Caco-2 (cell line): ENCODE measurements at regions not wholly inside any gene's neighbourhood (a gene's known extent, or its start where the extent isn't known, plus 50 kb on each side); places are given as distances from the start of the nearest gene placed in this dataset.

Experiments
- BruUV-seq: library from RNA; stranded (reverse); fragments of 400-500 nt; replicated peaks from 2 replicates; lab custom pipeline; 2021; lab: Mats Ljungman, UMichigan
- CTCF ChIA-PET: fragments of 300-600 bp; sonication (Branson Sonifier 250); formaldehyde crosslinking; loops from one replicate; lab custom pipeline; 2022; ENCODE audit warnings: antibody characterized with exemption; lab: Charles Lee
- POLR2A ChIA-PET: fragments of 300-600 bp; sonication (Branson Sonifier 250); formaldehyde crosslinking; loops from one replicate; lab custom pipeline; 2022; ENCODE audit warnings: antibody characterized with exemption; lab: Charles Lee
- DNase-seq, 2 experiments: peaks; one replicate each; pipeline versions ENCODE4 v3.0.0 to v3.0.0-alpha.2; 2020 to 2022
- H3K27me3 ChIP-seq: replicated peaks from 2 replicates; pipeline ENCODE4 v1.6.0; 2011; ENCODE audit warnings: low read length; ENCODE audit not compliant: control insufficient read depth, insufficient read depth
- H3K36me3 ChIP-seq: 2 replicates; pipeline ENCODE4 v1.5.1; 2011; ENCODE audit warnings: low read length; ENCODE audit not compliant: control insufficient read depth, insufficient read depth
- H3K4me1 ChIP-seq: fragments of 250-450 bp; sonication (Bioruptor Pico); 2 replicates; pipeline ENCODE4 v1.5.1; 2020; ENCODE audit warnings: mild to moderate bottlenecking
- H3K4me3 ChIP-seq: 2 replicates; pipeline ENCODE4 v1.5.1; 2011; ENCODE audit warnings: low read depth, mild to moderate bottlenecking, control low read depth, low read length
- H3K9me3 ChIP-seq: fragments of 250-450 bp; sonication (Bioruptor Pico); 2 replicates; pipeline ENCODE4 v1.5.1; 2020; ENCODE audit warnings: mild to moderate bottlenecking, moderate library complexity
- H3K27ac Mint-ChIP-seq: one replicate; pipeline ENCODE4 v1.8.0; 2022; ENCODE audit warnings: mixed read lengths; ENCODE audit not compliant: unreplicated experiment
- H3K27me3 Mint-ChIP-seq: one replicate; pipeline ENCODE4 v1.8.0; 2022; ENCODE audit warnings: mixed read lengths; ENCODE audit not compliant: insufficient read depth, unreplicated experiment
- H3K36me3 Mint-ChIP-seq: one replicate; pipeline ENCODE4 v1.8.0; 2022; ENCODE audit warnings: mild to moderate bottlenecking, mixed read lengths; ENCODE audit not compliant: insufficient read depth, unreplicated experiment
- H3K4me1 Mint-ChIP-seq: one replicate; pipeline ENCODE4 v1.8.0; 2022; ENCODE audit warnings: low read depth, mixed read lengths; ENCODE audit not compliant: unreplicated experiment
- H3K4me3 Mint-ChIP-seq: one replicate; pipeline ENCODE4 v1.8.0; 2022; ENCODE audit warnings: mild to moderate bottlenecking, moderate library complexity, mixed read lengths; ENCODE audit not compliant: unreplicated experiment
- H3K9me3 Mint-ChIP-seq: one replicate; pipeline ENCODE4 v1.8.0; 2022; ENCODE audit warnings: mixed read lengths; ENCODE audit not compliant: unreplicated experiment
- CTCF ChIP-seq, 2 experiments: fragments of 200-600 bp in 1 of 2; IDR thresholded peaks; 1 replicate in 1 of 2; 2 replicates in 1 of 2; pipeline versions ENCODE4 v1.5.1 to v1.8.0; 2011 to 2022; ENCODE audit warnings: antibody characterized with exemption in 1 of 2, control low read depth in 1 of 2, inconsistent platforms in 1 of 2, low read depth in 1 of 2, low read length in 1 of 2, mild to moderate bottlenecking in 1 of 2, moderate library complexity in 1 of 2; ENCODE audit not compliant: insufficient read depth in 1 of 2, severe bottlenecking in 1 of 2, unreplicated experiment in 1 of 2
- intact Hi-C: fragments of 100-400 bp; cut with micrococcal nuclease; formaldehyde crosslinking; loops from one replicate; pipeline ENCODE4 v1.10.0; 2022; ENCODE audit not compliant: unreplicated experiment

GRCh38 chr12:73112035-73112816 lies 840.1 kb downstream of the TRHDE start:
- Histone ChIP-seq H3K9me3 (no peaks in the 10 kb centered on the region), H3K36me3 (no peaks in the 10 kb centered on the region), H3K27me3 (no peaks in the 10 kb centered on the region), H3K4me3 (no peak overlapping the region), H3K4me1 (no peaks in the 10 kb centered on the region)
- intact Hi-C loops = no loop called here
- Mint-ChIP-seq H3K4me3 (no peak overlapping the region), H3K4me1 (no peaks in the 10 kb centered on the region), H3K9me3 (no peaks in the 10 kb centered on the region), H3K27ac (no peak overlapping the region), H3K36me3 (no peaks in the 10 kb centered on the region), H3K27me3 (no peaks in the 10 kb centered on the region)
- no TSS peak for BruUV-seq
- TF ChIP-seq CTCF (IDR thresholded peaks at IDR 0.05; ENCODE audit: insufficient read depth in 1 of 2, low read depth in 1 of 2, low read length in 1 of 2, severe bottlenecking in 1 of 2, unreplicated experiment in 1 of 2) = no peak
- ChIA-PET POLR2A (no interaction called here), CTCF (no interaction called here)
- DNase-seq = no peak

- H3K4me3 Mint-ChIP-seq = no peak overlapping the region
- DNase-seq = no peak
- no peaks in the 10 kb centered on the region for H3K36me3 Mint-ChIP-seq
- H3K27ac Mint-ChIP-seq = no peak overlapping the region
- H3K4me3 ChIP-seq = no peak overlapping the region
- H3K9me3 Mint-ChIP-seq = no peaks in the 10 kb centered on the region
- BruUV-seq = no TSS peak
- no peak for TF ChIP-seq CTCF (IDR thresholded peaks at IDR 0.05; ENCODE audit: insufficient read depth in 1 of 2, low read depth in 1 of 2, low read length in 1 of 2, severe bottlenecking in 1 of 2, unreplicated experiment in 1 of 2)
- CTCF ChIA-PET = no interaction called here
- H3K36me3 ChIP-seq = no peaks in the 10 kb centered on the region
- H3K27me3 Mint-ChIP-seq = no peaks in the 10 kb centered on the region
- no peaks in the 10 kb centered on the region for H3K4me1 ChIP-seq
- intact Hi-C loops = no loop called here
- no peaks in the 10 kb centered on the region for H3K4me1 Mint-ChIP-seq
- H3K9me3 ChIP-seq = no peaks in the 10 kb centered on the region
- no peaks in the 10 kb centered on the region for H3K27me3 ChIP-seq
- POLR2A ChIA-PET = no interaction called here
Measured at GRCh38 chr12:73124480-73124879, 852.3 kb downstream of the TRHDE start.

GRCh38 chr12:73125148-73125547 lies 853.0 kb downstream of the TRHDE start:
- POLR2A ChIA-PET = no interaction called here

More at GRCh38 chr12:73125148-73125547, 853.0 kb downstream of the TRHDE start:
- Histone ChIP-seq H3K9me3 (no peaks in the 10 kb centered on the region), H3K4me3 (no peak overlapping the region), H3K36me3 (no peaks in the 10 kb centered on the region), H3K4me1 (no peaks in the 10 kb centered on the region), H3K27me3 (no peaks in the 10 kb centered on the region)
- no TSS peak for BruUV-seq
- Mint-ChIP-seq H3K4me3 (no peak overlapping the region), H3K4me1 (no peaks in the 10 kb centered on the region), H3K9me3 (no peaks in the 10 kb centered on the region), H3K36me3 (no peaks in the 10 kb centered on the region), H3K27me3 (no peaks in the 10 kb centered on the region), H3K27ac (no peak overlapping the region)
- TF ChIP-seq CTCF (IDR thresholded peaks at IDR 0.05; ENCODE audit: insufficient read depth in 1 of 2, low read depth in 1 of 2, low read length in 1 of 2, severe bottlenecking in 1 of 2, unreplicated experiment in 1 of 2) = no peak
- intact Hi-C loops = no loop called here
- DNase-seq = no peak
- CTCF ChIA-PET = no interaction called here
